ENCODE measurements at regions not wholly inside any gene's neighbourhood (a gene's known extent, or its start where the extent isn't known, plus 50 kb on each side); places are given as distances from the start of the nearest gene placed in this dataset.

DNA sequence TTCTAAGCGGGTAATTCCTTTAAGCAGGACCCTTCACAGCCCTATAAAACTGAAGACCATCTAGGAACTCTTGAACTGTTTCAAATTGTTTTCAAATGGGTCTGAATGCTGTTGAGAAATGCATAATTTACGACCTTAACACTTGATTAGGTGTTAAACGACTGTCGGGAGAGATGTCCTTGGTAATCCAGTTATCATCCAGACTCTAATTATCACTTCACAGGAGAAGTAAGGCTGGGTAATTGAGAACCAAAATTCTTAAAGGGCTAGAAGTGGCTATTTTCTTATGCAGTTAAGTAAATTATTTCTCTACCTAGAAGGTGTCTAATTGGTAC is 276.7 kb upstream of the TBC1D5 start:
- Histone ChIP-seq H3K79me2 (ENCODE audit: insufficient read depth, low read length) (no peaks in the 10 kb centered on the region), H3K18ac (ENCODE audit: insufficient read length, low read depth, low read length) (no peak overlapping the region), H3K27ac (ENCODE audit: insufficient read length, low read depth, low read length) (no peak overlapping the region), H4K5ac (ENCODE audit: insufficient read length, low read depth, low read length) (no peak overlapping the region), H3K9me3 (ENCODE audit: control insufficient read depth, low read depth, low read length) (no peaks in the 10 kb centered on the region), H3K23ac (ENCODE audit: insufficient read length, low read depth, low read length) (no peak overlapping the region), H3K4me2 (ENCODE audit: insufficient read depth, insufficient read length, low read length) (no peak overlapping the region), H3K4ac (ENCODE audit: low read depth, low read length) (no peak overlapping the region), H3T11ph (ENCODE audit: low read length) (no peak overlapping the region), H3K79me1 (ENCODE audit: insufficient read depth, low read depth, low read length, poor library complexity, severe bottlenecking) (no peaks in the 10 kb centered on the region), H2BK12ac (ENCODE audit: insufficient read length, low read depth, low read length) (no peak overlapping the region), H4K20me1 (ENCODE audit: control insufficient read depth, insufficient read depth, insufficient read length) (no peaks in the 10 kb centered on the region), H2AFZ (ENCODE audit: low read length) (no peak overlapping the region), H4K8ac (replicated peaks; ENCODE audit: insufficient read length, low read depth, low read length) (no peak overlapping the region), H3K23me2 (ENCODE audit: insufficient read length, low read depth, low read length, poor library complexity, severe bottlenecking) (no peaks in the 10 kb centered on the region), H2AK5ac (ENCODE audit: insufficient read length, low read length) (no peak overlapping the region), H4K91ac (ENCODE audit: insufficient read length, low read depth, low read length) (no peak overlapping the region), H3K27me3 (ENCODE audit: insufficient read depth, low read length) (no peaks in the 10 kb centered on the region), H2BK20ac (ENCODE audit: low read depth, low read length, poor library complexity, severe bottlenecking) (no peak overlapping the region), H2BK5ac (ENCODE audit: insufficient read length, low read length) (no peak overlapping the region), H3K56ac (ENCODE audit: insufficient read length, low read depth, low read length) (no peak overlapping the region), H3K9ac (ENCODE audit: extremely low read depth, insufficient read length, low read length) (no peak overlapping the region), H2BK120ac (ENCODE audit: low read depth, low read length, poor library complexity, severe bottlenecking) (no peak overlapping the region), H2BK15ac (ENCODE audit: low read depth, low read length) (no peak overlapping the region), H3K4me1 (ENCODE audit: insufficient read depth, low read length) (no peaks in the 10 kb centered on the region), H3K14ac (ENCODE audit: insufficient read depth, low read length) (no peak overlapping the region)
- DNase-seq: no peak
- no peak for TF ChIP-seq CTCF (conservative IDR thresholded peaks at IDR 0.05)
- Mint-ChIP-seq H3K27ac (no peak overlapping the region), H3K4me1 (peaks cover 2 to 14% of the 10 kb centered on the region in 2 experiments; a peak in 3 of 4 replicates), H3K36me3 (ENCODE audit: insufficient read depth in 1 of 3, low read depth in 3 of 3) (peaks cover 0 to 16% (median 4%) of the 10 kb centered on the region in 3 experiments; a peak in 4 of 7 replicates), H3K4me3 (no peak overlapping the region), H3K9me3 (no peaks in the 10 kb centered on the region; a peak in 1 of 5 replicates), H3K27me3 (ENCODE audit: low read depth) (no peaks in the 10 kb centered on the region)
- WGBS (ENCODE audit: extremely low coverage, insufficient read length, low lambda C conversion rate): no CpG with 5 or more reads among the region's 4 CpGs
